Upper lobe of left lung (tissue), 4 donors: ENCODE measurements at regions not wholly inside any gene's neighbourhood (a gene's known extent, or its start where the extent isn't known, plus 50 kb on each side); places are given as distances from the start of the nearest gene placed in this dataset.

Source experiments
- POLR2AphosphoS5 ChIP-seq, 2 donors: sonication (generic); formaldehyde crosslinking; IDR thresholded peaks; one replicate each; pipeline ENCODE4 v1.5.1; 2017; ENCODE audit warnings: antibody characterized with exemption in 2 of 2
- TF ChIP-seq, protein P1 (sequence below), 6 experiments: fragments of 450-650 bp in 4 of 6; fragments of 200-600 bp in 2 of 6; sonication (generic) in 2 of 6; IDR thresholded peaks; one replicate each; pipeline ENCODE4 v1.5.1; 2016 to 2019; ENCODE audit warnings: antibody characterized with exemption in 6 of 6

DNA sequence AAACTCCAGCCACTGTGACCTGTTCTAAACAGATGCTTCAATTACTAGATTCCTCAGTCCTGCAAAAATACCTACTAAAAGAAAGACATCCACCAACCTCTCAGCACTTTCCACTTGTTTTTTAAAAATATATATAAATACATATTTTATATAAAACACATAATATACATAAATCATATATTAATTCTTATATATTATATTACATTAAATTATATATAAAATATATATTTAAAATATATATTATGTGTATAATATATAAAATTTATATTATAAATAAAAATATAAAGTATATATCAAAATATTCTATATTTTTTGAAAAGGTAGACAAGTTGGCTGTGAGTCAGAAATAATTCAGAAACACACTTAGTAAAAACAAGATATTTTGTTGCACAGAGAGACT lies 2371.8 kb upstream of the ACO1 start:
- TF ChIP-seq, protein P1, sequence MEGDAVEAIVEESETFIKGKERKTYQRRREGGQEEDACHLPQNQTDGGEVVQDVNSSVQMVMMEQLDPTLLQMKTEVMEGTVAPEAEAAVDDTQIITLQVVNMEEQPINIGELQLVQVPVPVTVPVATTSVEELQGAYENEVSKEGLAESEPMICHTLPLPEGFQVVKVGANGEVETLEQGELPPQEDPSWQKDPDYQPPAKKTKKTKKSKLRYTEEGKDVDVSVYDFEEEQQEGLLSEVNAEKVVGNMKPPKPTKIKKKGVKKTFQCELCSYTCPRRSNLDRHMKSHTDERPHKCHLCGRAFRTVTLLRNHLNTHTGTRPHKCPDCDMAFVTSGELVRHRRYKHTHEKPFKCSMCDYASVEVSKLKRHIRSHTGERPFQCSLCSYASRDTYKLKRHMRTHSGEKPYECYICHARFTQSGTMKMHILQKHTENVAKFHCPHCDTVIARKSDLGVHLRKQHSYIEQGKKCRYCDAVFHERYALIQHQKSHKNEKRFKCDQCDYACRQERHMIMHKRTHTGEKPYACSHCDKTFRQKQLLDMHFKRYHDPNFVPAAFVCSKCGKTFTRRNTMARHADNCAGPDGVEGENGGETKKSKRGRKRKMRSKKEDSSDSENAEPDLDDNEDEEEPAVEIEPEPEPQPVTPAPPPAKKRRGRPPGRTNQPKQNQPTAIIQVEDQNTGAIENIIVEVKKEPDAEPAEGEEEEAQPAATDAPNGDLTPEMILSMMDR (IDR thresholded peaks at IDR 0.05) = no peak
- no peak for TF ChIP-seq POLR2AphosphoS5 (IDR thresholded peaks at IDR 0.05)
